ENCODE measurements at regions not wholly inside any gene's neighbourhood (a gene's known extent, or its start where the extent isn't known, plus 50 kb on each side); places are given as distances from the start of the nearest gene placed in this dataset.

DNA sequence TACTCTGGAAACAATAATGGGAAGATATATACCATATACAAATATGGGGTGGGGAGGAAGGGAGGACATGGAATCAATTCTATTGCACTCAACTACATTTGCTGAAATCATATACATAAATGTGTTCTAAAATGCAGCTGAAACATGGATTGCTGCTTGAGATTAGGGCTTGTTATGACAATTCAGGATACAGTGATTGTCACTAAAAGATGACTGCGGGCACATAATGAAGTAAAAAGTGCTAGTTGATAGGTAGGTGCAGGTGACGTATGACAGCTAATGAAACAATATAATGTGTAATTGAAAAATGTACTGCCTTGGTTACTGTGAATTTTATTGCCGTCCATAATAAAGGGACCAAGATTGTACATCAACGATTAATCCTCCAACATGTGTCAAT lies 1062.1 kb upstream of the FANCL start:
- Histone ChIP-seq H4K20me1 (replicated peaks in 1 of 2; ENCODE audit: control insufficient read depth in 1 of 2, insufficient read depth in 2 of 2, low read length in 2 of 2) (no peaks in the 10 kb centered on the region), H3K27me3 (replicated peaks in 1 of 4; ENCODE audit: control insufficient read depth in 3 of 4, extremely low read depth in 1 of 4, insufficient read depth in 3 of 4, low read length in 3 of 4) (no peaks in the 10 kb centered on the region), H3K4me1 (replicated peaks in 1 of 4; ENCODE audit: control insufficient read depth in 3 of 4, insufficient read depth in 4 of 4, low read length in 3 of 4) (peaks cover 0 to 5% (median 0%) of the 10 kb centered on the region in 4 experiments; a peak in 1 of 7 replicates), H2BK12ac (ENCODE audit: low read depth, low read length) (no peak overlapping the region), H2BK20ac (ENCODE audit: low read length) (no peak overlapping the region), H3K79me2 (ENCODE audit: control insufficient read depth in 1 of 2, insufficient read depth in 2 of 2, low read length in 2 of 2) (no peaks in the 10 kb centered on the region), H3K56ac (replicated peaks; ENCODE audit: insufficient read length, low read depth, low read length) (no peak overlapping the region), H3K23me2 (ENCODE audit: low read depth, low read length) (no peaks in the 10 kb centered on the region), H3K23ac (ENCODE audit: insufficient read length) (no peak overlapping the region), H2AK5ac (ENCODE audit: low read depth, low read length) (no peak overlapping the region), H2BK5ac (ENCODE audit: low read depth, low read length) (no peak overlapping the region), H3K4me3 (ENCODE audit: extremely low read depth in 1 of 4, insufficient read depth in 2 of 4, low read depth in 3 of 4, low read length in 4 of 4) (no peak overlapping the region), H3K4ac (replicated peaks; ENCODE audit: insufficient read length, low read depth, low read length) (no peak overlapping the region), H2AFZ (ENCODE audit: low read length) (no peak overlapping the region), H3K4me2 (ENCODE audit: insufficient read depth in 1 of 2, low read depth in 2 of 2, low read length in 2 of 2) (no peak overlapping the region), H3K9me3 (ENCODE audit: insufficient read depth in 2 of 2, low read depth in 1 of 2, low read length in 1 of 2) (no peaks in the 10 kb centered on the region), H4K5ac (ENCODE audit: insufficient read length, low read depth, low read length) (no peak overlapping the region), H3K9ac (replicated peaks in 1 of 4; ENCODE audit: extremely low read depth in 1 of 4, low read depth in 3 of 4, low read length in 3 of 4) (no peak overlapping the region), H3K14ac (ENCODE audit: insufficient read length) (no peak overlapping the region), H3K18ac (ENCODE audit: extremely low read depth, low read length) (no peak overlapping the region), H4K91ac (replicated peaks; ENCODE audit: insufficient read length, low read length) (no peak overlapping the region), H4K8ac (ENCODE audit: extremely low read depth, insufficient read depth, low read length) (no peak overlapping the region), H3K36me3 (ENCODE audit: control insufficient read depth in 2 of 4, insufficient read depth in 4 of 4, low read length in 3 of 4) (no peaks in the 10 kb centered on the region), H2BK120ac (replicated peaks; ENCODE audit: low read depth, low read length) (no peak overlapping the region), H2BK15ac (ENCODE audit: low read length) (no peak overlapping the region), H3K27ac (ENCODE audit: low read depth, low read length) (no peak overlapping the region), H3K79me1 (ENCODE audit: low read depth, low read length) (no peaks in the 10 kb centered on the region)
- CTCF ChIA-PET (ENCODE audit: partially characterized antibody) = interaction anchor here (1.3 to 2.7 kb wide), 2 partner anchors 14 to 281 kb away, joined by 4 to 14 read pairs; no protein-coding TSS in a partner anchor
- FAIRE-seq (no peak), DNase-seq (ENCODE audit: low read depth in 1 of 2, low spot score in 2 of 2) (no peak)
- POLR2A ChIA-PET (ENCODE audit: partially characterized antibody) = no interaction called here
- WGBS, 2 experiments (ENCODE audit: extremely low coverage in 1 of 2, insufficient coverage in 1 of 2, insufficient read length in 1 of 2, insufficient replicate concordance in 2 of 2, low coverage in 1 of 2, low lambda C conversion rate in 2 of 2, missing lambda C conversion rate in 1 of 2) = 90% methylated on average over 4 of the region's 4 CpGs; no CpG with 5 or more reads in 1 of the 2 experiments
- TF ChIP-seq, protein P1, sequence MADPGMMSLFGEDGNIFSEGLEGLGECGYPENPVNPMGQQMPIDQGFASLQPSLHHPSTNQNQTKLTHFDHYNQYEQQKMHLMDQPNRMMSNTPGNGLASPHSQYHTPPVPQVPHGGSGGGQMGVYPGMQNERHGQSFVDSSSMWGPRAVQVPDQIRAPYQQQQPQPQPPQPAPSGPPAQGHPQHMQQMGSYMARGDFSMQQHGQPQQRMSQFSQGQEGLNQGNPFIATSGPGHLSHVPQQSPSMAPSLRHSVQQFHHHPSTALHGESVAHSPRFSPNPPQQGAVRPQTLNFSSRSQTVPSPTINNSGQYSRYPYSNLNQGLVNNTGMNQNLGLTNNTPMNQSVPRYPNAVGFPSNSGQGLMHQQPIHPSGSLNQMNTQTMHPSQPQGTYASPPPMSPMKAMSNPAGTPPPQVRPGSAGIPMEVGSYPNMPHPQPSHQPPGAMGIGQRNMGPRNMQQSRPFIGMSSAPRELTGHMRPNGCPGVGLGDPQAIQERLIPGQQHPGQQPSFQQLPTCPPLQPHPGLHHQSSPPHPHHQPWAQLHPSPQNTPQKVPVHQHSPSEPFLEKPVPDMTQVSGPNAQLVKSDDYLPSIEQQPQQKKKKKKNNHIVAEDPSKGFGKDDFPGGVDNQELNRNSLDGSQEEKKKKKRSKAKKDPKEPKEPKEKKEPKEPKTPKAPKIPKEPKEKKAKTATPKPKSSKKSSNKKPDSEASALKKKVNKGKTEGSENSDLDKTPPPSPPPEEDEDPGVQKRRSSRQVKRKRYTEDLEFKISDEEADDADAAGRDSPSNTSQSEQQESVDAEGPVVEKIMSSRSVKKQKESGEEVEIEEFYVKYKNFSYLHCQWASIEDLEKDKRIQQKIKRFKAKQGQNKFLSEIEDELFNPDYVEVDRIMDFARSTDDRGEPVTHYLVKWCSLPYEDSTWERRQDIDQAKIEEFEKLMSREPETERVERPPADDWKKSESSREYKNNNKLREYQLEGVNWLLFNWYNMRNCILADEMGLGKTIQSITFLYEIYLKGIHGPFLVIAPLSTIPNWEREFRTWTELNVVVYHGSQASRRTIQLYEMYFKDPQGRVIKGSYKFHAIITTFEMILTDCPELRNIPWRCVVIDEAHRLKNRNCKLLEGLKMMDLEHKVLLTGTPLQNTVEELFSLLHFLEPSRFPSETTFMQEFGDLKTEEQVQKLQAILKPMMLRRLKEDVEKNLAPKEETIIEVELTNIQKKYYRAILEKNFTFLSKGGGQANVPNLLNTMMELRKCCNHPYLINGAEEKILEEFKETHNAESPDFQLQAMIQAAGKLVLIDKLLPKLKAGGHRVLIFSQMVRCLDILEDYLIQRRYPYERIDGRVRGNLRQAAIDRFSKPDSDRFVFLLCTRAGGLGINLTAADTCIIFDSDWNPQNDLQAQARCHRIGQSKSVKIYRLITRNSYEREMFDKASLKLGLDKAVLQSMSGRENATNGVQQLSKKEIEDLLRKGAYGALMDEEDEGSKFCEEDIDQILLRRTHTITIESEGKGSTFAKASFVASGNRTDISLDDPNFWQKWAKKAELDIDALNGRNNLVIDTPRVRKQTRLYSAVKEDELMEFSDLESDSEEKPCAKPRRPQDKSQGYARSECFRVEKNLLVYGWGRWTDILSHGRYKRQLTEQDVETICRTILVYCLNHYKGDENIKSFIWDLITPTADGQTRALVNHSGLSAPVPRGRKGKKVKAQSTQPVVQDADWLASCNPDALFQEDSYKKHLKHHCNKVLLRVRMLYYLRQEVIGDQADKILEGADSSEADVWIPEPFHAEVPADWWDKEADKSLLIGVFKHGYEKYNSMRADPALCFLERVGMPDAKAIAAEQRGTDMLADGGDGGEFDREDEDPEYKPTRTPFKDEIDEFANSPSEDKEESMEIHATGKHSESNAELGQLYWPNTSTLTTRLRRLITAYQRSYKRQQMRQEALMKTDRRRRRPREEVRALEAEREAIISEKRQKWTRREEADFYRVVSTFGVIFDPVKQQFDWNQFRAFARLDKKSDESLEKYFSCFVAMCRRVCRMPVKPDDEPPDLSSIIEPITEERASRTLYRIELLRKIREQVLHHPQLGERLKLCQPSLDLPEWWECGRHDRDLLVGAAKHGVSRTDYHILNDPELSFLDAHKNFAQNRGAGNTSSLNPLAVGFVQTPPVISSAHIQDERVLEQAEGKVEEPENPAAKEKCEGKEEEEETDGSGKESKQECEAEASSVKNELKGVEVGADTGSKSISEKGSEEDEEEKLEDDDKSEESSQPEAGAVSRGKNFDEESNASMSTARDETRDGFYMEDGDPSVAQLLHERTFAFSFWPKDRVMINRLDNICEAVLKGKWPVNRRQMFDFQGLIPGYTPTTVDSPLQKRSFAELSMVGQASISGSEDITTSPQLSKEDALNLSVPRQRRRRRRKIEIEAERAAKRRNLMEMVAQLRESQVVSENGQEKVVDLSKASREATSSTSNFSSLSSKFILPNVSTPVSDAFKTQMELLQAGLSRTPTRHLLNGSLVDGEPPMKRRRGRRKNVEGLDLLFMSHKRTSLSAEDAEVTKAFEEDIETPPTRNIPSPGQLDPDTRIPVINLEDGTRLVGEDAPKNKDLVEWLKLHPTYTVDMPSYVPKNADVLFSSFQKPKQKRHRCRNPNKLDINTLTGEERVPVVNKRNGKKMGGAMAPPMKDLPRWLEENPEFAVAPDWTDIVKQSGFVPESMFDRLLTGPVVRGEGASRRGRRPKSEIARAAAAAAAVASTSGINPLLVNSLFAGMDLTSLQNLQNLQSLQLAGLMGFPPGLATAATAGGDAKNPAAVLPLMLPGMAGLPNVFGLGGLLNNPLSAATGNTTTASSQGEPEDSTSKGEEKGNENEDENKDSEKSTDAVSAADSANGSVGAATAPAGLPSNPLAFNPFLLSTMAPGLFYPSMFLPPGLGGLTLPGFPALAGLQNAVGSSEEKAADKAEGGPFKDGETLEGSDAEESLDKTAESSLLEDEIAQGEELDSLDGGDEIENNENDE (IDR thresholded peaks at IDR 0.05; ENCODE audit: insufficient replicate concordance, low read length) = no peak
